Central memory CD8-positive, alpha-beta T cell (primary cell): ENCODE measurements at regions not wholly inside any gene's neighbourhood (a gene's known extent, or its start where the extent isn't known, plus 50 kb on each side); places are given as distances from the start of the nearest gene placed in this dataset.
"Not testable (repeated sequence)": the region's sequence is repeated elsewhere in the genome, so short reads cannot be mapped to it uniquely, and the experiment has no call there.

Source experiments
- ATAC-seq: fragments of 150-1000 bp; cut with Tn5 transposase; replicated peaks from 2 replicates; pipeline ENCODE4 v1.10.0; 2022; ENCODE audit warnings: mild to moderate bottlenecking, moderate FRiP score, moderate number of reproducible peaks; ENCODE audit not compliant: poor library complexity, severe bottlenecking; ENCODE audit errors: extremely low read depth
- DNase-seq, 2 donors: peaks; one replicate each; pipeline ENCODE4 v3.0.0; 2021; ENCODE audit warnings: low spot score in 2 of 2
- H3K27ac Mint-ChIP-seq: one replicate; pipeline ENCODE4 v1.8.0; 2022; ENCODE audit warnings: low read depth, mild to moderate bottlenecking, moderate library complexity, mixed read lengths
- H3K27me3 Mint-ChIP-seq: one replicate; pipeline ENCODE4 v1.8.0; 2022; ENCODE audit warnings: mixed read lengths
- H3K36me3 Mint-ChIP-seq: one replicate; pipeline ENCODE4 v1.8.0; 2022; ENCODE audit warnings: mild to moderate bottlenecking, moderate library complexity, mixed read lengths; ENCODE audit not compliant: insufficient read depth
- H3K4me1 Mint-ChIP-seq: one replicate; pipeline ENCODE4 v1.8.0; 2022; ENCODE audit warnings: mixed read lengths
- H3K4me3 Mint-ChIP-seq: one replicate; pipeline ENCODE4 v1.8.0; 2022; ENCODE audit warnings: mild to moderate bottlenecking, moderate library complexity, mixed read lengths
- H3K9me3 Mint-ChIP-seq: one replicate; pipeline ENCODE4 v1.8.0; 2022; ENCODE audit warnings: mixed read lengths

DNA sequence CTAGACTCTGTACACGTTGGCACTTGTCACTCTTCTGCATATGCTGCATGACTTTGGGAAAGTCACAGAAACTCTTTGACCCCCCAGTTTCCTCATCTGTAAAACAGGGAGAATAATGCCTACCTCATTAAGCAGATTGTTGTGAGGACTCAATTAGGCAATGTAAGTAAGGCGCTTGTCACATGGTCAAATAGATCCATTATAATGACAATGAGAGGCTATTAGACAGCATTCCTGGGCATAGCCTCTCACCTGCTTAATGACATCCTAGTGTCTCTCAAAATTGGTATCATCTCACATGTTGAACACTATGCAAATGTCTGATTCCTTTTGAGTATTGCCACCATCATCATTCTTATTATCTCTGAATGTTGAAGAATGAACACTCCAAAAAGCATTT lies 172.6 kb upstream of the JADE1 start:
- DNase-seq (no peak), ATAC-seq (no peak)
- Mint-ChIP-seq H3K4me1 (peaks cover 10% of the 10 kb centered on the region), H3K27me3 (no peaks in the 10 kb centered on the region), H3K4me3 (no peak overlapping the region), H3K36me3 (no peaks in the 10 kb centered on the region), H3K27ac (no peak overlapping the region), H3K9me3 (no peaks in the 10 kb centered on the region)

- DNase-seq (no peak), ATAC-seq (no peak)
- no peak overlapping the region for H3K27ac Mint-ChIP-seq
- H3K4me3 Mint-ChIP-seq: no peak overlapping the region
- peaks cover 10% of the 10 kb centered on the region for H3K4me1 Mint-ChIP-seq
- H3K9me3 Mint-ChIP-seq: no peaks in the 10 kb centered on the region
- H3K36me3 Mint-ChIP-seq: no peaks in the 10 kb centered on the region
- H3K27me3 Mint-ChIP-seq: no peaks in the 10 kb centered on the region
Measured at GRCh38 chr4:128635955-128636560, 173.4 kb upstream of the JADE1 start.

DNA sequence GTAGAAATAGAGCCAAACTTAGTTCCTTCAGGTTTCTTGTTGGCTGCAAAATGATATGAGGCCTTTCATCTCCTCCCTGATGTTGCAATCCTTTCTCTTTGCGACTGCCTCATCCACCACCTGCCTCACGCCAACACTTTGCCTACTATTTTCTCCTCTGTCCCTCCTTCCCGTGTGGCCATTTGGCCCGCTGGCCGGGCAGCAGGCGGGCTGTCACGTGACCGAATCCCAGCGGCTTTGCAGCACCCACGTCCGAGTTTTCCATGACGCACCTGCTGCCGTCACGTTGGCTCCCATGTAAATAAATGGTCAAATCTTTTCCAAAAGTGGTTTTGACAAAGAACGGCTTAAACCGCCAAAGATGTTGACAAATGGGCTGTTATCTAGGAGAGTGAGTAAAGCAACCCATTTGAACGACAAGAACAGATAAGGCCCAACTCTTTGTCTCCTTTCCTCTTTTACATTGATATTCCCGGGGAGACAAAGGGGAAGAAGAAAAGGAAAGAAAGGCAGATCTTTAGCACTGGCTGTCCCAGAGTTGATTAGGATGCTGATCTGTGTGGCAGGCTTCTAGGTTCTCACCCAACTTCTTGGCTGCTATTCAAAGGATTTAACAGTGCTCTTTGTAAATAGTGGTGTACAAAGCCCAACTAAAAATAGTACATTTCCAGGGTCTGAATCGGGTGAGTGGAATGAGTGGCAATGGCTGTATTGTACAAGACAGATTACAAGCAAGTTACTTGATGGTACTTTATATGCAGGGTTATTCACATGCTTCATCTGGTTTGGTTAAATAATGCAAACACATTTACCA lies 174.2 kb upstream of the JADE1 start:
- Mint-ChIP-seq H3K27me3 (no peaks in the 10 kb centered on the region), H3K9me3 (no peaks in the 10 kb centered on the region), H3K4me3 (no peak overlapping the region), H3K4me1 (peaks cover 10% of the 10 kb centered on the region), H3K36me3 (no peaks in the 10 kb centered on the region), H3K27ac (no peak overlapping the region)
- ATAC-seq (no peak), DNase-seq (no peak)

GRCh38 chr4:128633067-128633466 lies 176.4 kb upstream of the JADE1 start:
- H3K27me3 Mint-ChIP-seq: no peaks in the 10 kb centered on the region
- no peak overlapping the region for H3K27ac Mint-ChIP-seq
- peaks cover 10% of the 10 kb centered on the region for H3K4me1 Mint-ChIP-seq
- no peak for DNase-seq
- ATAC-seq: peak; percentile 43
- H3K36me3 Mint-ChIP-seq: no peaks in the 10 kb centered on the region
- no peak overlapping the region for H3K4me3 Mint-ChIP-seq
- H3K9me3 Mint-ChIP-seq: no peaks in the 10 kb centered on the region

DNA sequence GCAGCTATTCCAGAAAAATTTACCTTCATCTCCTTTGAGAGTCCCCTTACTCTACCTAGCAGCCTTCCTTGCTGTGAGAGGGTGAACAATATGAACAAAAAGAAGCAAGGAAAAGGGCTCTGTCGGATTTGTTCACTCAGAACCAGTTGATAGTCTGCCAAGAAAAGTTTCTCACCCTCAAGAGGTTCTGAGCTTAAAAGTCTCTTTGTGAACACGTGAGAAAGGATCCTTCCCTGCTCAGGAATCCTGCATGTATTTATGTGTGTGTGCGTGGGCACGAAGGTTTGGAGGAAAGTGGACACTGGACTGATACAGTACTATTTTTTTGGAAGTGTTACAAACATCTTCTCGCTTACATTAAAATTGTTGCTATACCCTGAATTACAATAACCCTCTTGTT lies 178.6 kb upstream of the JADE1 start:
- DNase-seq: no peak
- Mint-ChIP-seq H3K4me3 (no peak overlapping the region), H3K27ac (no peak overlapping the region), H3K36me3 (no peaks in the 10 kb centered on the region), H3K27me3 (no peaks in the 10 kb centered on the region), H3K4me1 (peaks cover 10% of the 10 kb centered on the region), H3K9me3 (no peaks in the 10 kb centered on the region)
- ATAC-seq: no peak

DNA sequence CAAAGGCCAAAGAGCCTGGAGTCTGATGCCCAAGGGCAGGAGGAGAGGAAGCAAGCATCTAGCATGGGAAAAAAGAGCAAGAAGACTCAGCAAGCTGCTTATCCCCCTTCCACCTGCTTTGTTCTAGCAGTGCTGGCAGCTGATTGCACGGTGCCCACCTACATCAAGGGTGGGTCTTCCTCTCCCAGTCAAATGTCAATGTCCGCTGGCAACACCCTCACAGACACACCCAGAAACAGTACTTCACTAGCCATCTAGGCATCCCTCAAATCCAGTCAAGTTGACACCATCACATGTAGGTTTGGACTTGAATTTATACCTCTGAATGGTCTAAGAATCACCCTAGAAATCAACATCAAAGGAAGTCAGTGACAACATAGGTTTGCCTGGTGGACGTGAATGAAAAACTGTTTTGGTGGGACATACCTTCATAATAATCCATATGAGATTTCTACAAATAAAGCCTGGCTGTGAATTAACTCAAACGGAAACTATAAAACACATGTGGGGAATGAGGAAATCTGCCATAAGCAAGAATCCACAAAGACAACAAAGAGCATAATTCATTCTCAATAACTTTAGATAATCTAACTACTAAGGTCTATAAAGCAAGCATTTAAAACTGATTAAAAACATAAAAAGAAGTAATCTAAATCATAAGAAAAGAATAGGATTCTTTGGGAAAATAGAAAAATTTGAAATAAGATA lies 185.8 kb upstream of the JADE1 start:
- no peak overlapping the region for H3K27ac Mint-ChIP-seq
- no peaks in the 10 kb centered on the region for H3K4me1 Mint-ChIP-seq
- H3K36me3 Mint-ChIP-seq: peaks cover 3% of the 10 kb centered on the region
- DNase-seq (no peak), ATAC-seq (no peak)
- H3K9me3 Mint-ChIP-seq: no peaks in the 10 kb centered on the region
- H3K4me3 Mint-ChIP-seq: no peak overlapping the region
- H3K27me3 Mint-ChIP-seq: no peaks in the 10 kb centered on the region

GRCh38 chr4:128620279-128620965 lies 189.1 kb upstream of the JADE1 start:
- H3K27me3 Mint-ChIP-seq: peaks cover 13% of the 10 kb centered on the region

DNA sequence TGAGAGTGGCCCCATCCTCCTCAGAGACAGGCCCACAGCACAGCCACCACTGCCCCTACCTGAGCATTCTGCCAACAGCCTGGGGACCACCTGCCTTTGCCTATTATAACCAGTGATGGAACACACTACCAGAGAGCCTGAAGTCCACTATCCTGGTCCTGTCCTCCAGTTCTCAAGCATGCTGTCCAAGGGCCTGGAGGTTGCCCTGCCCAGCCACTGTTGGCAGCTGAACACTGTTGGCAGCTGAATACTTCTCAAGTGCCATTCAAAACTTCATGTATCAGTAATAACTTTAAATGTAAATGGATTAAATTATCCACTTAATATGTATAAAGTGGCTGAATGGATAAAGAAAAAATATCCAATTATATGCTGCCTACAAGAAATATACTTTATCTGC lies 194.3 kb upstream of the JADE1 start:
- Mint-ChIP-seq H3K27me3 (peaks cover 24% of the 10 kb centered on the region), H3K36me3 (peaks cover 3% of the 10 kb centered on the region), H3K27ac (no peak overlapping the region), H3K4me3 (no peak overlapping the region), H3K4me1 (no peaks in the 10 kb centered on the region), H3K9me3 (no peaks in the 10 kb centered on the region)
- no peak for DNase-seq
- ATAC-seq: no peak

More at GRCh38 chr4:128620279-128620965, 189.1 kb upstream of the JADE1 start:
- DNase-seq, H3K4me1 Mint-ChIP-seq, H3K4me3 Mint-ChIP-seq, ATAC-seq, H3K9me3 Mint-ChIP-seq, H3K36me3 Mint-ChIP-seq, H3K27ac Mint-ChIP-seq: not testable (repeated sequence)

DNA sequence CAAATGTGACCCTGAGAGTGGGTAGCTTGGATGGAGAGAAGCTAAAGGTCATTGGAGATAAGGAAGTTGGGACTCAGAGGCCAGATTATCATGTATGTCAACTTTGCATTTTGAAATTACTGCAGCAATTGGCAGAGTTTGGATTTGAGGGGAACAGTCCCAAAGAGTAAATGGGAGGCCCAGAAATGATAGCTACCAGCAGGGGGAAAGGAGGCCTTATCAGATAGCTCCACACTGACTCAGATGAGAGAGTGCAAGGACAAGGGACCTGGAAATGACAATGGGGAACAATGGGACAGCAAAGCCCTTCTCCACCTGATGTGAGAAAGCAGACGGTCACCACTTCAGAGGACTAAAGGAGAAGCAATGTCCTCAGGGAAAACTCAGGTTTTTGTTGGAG lies 201.5 kb upstream of the JADE1 start:
- no peak for DNase-seq
- ATAC-seq: no peak
- no peaks in the 10 kb centered on the region for H3K36me3 Mint-ChIP-seq
- H3K4me1 Mint-ChIP-seq: no peaks in the 10 kb centered on the region
- peaks cover 9% of the 10 kb centered on the region for H3K27me3 Mint-ChIP-seq
- H3K4me3 Mint-ChIP-seq: no peak overlapping the region
- H3K27ac Mint-ChIP-seq: no peak overlapping the region
- H3K9me3 Mint-ChIP-seq: no peaks in the 10 kb centered on the region

DNA sequence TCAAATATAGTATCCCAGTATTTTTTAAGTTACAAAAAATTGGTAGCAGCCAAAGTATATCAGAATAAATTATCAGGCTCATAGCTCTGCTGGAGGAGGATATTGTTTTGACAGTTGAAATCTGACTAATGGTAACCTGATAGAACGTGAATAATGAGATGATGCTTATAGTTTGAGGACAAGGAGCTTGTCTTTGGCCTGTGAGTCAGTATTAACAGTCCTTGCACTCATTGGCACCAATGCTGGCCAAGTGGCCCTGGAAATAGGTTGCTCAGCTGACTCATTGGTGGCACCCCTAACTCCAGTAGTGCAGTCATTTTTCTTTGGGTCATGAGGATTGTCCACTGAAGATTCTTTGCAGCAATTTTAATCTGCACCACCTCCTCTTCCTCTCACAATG lies 203.3 kb upstream of the JADE1 start:
- H3K4me3 Mint-ChIP-seq: no peak overlapping the region
- H3K9me3 Mint-ChIP-seq: no peaks in the 10 kb centered on the region
- H3K36me3 Mint-ChIP-seq: no peaks in the 10 kb centered on the region
- no peak overlapping the region for H3K27ac Mint-ChIP-seq
- DNase-seq: no peak
- H3K27me3 Mint-ChIP-seq: peaks cover 13% of the 10 kb centered on the region
- ATAC-seq: no peak
- no peaks in the 10 kb centered on the region for H3K4me1 Mint-ChIP-seq

DNA sequence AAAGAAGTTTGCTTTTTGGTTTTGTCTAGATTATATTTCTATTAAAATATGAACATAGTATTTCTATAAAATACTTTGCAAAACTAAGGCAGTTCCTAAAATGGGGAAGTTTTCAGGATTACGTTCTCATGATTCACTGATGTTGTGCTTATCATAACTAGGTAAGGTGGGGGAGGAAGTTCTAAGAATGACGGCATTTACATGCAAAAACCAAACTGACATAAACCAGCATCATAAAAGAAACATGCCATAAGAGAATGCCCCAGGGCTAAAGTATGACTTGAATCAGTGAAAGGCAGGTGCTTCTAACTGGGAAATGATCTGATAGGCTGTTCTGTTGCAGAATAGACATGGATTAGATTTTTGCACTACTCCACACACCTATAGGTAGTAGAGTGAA lies 204.7 kb upstream of the JADE1 start:
- H3K4me3 Mint-ChIP-seq: no peak overlapping the region
- H3K27me3 Mint-ChIP-seq: peaks cover 22% of the 10 kb centered on the region
- H3K27ac Mint-ChIP-seq: no peak overlapping the region
- H3K9me3 Mint-ChIP-seq: no peaks in the 10 kb centered on the region
- DNase-seq (no peak), ATAC-seq (no peak)
- no peaks in the 10 kb centered on the region for H3K4me1 Mint-ChIP-seq
- H3K36me3 Mint-ChIP-seq: no peaks in the 10 kb centered on the region

- H3K27ac Mint-ChIP-seq: no peak overlapping the region
- DNase-seq (no peak), ATAC-seq (no peak)
- H3K9me3 Mint-ChIP-seq: no peaks in the 10 kb centered on the region
- no peak overlapping the region for H3K4me3 Mint-ChIP-seq
- H3K36me3 Mint-ChIP-seq: no peaks in the 10 kb centered on the region
- H3K27me3 Mint-ChIP-seq: peaks cover 28% of the 10 kb centered on the region
- no peaks in the 10 kb centered on the region for H3K4me1 Mint-ChIP-seq
Measured at GRCh38 chr4:128604204-128604603, 205.3 kb upstream of the JADE1 start.
